ENCODE measurements at regions not wholly inside any gene's neighbourhood (a gene's known extent, or its start where the extent isn't known, plus 50 kb on each side); places are given as distances from the start of the nearest gene placed in this dataset.
"Not testable (repeated sequence)": the region's sequence is repeated elsewhere in the genome, so short reads cannot be mapped to it uniquely, and the experiment has no call there.

DNA sequence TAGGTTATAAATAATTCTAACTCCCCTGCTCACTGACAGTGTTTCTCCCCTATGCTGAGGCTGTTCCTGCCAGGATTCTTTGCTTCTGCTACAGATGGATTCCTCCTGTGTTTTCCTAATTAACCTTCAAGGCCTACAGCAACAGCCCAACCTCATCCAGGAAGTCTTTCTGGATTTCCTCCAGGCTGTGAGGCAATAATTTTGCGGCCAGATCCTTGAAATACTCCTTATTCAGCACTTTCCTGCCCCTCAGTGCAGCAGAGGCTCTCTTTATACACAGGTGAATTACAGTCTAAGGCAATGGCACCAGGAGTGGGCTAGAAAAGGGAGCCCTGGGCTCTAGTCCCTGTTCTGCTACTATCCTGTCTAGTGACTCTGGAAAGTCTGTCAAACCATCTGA, 102.1 kb upstream of the PRSS12 start:
- not testable (repeated sequence) for H3K9me3 ChIP-seq (ENCODE audit: low read length); H3F3A ChIP-seq (ENCODE audit: insufficient read depth, low read length); H4K20me1 ChIP-seq (ENCODE audit: insufficient read depth, low read length); H3K4me3 ChIP-seq (ENCODE audit: low read depth, low read length, poor library complexity, severe bottlenecking); H3K9ac ChIP-seq (ENCODE audit: low read length); H2AFZ ChIP-seq (ENCODE audit: low read length); H3K4me2 ChIP-seq (ENCODE audit: low read length); H3K27me3 ChIP-seq (ENCODE audit: insufficient read depth, low read length); H3K79me2 ChIP-seq (ENCODE audit: insufficient read depth, low read length); H3K4me1 ChIP-seq (ENCODE audit: insufficient read depth, low read length, severe bottlenecking); H3K9me2 ChIP-seq (ENCODE audit: low read depth, low read length); H3K36me3 ChIP-seq (ENCODE audit: insufficient read depth, low read length); H3K27ac ChIP-seq (ENCODE audit: low read depth, low read length, poor library complexity, severe bottlenecking)

DNA sequence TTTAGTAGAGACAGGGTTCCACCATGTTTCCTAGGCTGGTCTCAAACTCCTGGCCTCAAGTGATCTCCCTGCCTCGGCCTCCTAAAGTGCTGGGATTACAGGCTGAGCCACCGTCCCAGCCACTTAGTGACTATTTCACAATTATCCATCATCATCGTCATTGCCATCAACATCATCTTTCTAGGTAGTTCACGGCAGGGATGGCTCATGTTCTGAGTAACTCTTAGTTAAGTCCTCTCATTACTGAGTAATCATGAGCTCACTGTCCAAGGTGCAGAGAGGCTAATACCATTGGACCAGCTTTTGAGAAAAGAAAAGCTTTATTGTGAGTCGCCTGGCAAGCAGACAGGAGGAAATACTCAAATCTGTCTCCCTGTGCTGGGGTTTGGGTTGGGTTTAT, 108.6 kb upstream of the PRSS12 start:
- H3F3A ChIP-seq (ENCODE audit: insufficient read depth, low read length); H3K9ac ChIP-seq (ENCODE audit: low read length); H3K9me2 ChIP-seq (ENCODE audit: low read depth, low read length); H3K27ac ChIP-seq (ENCODE audit: low read depth, low read length, poor library complexity, severe bottlenecking); H3K4me1 ChIP-seq (ENCODE audit: insufficient read depth, low read length, severe bottlenecking); H3K4me2 ChIP-seq (ENCODE audit: low read length); H2AFZ ChIP-seq (ENCODE audit: low read length); H3K36me3 ChIP-seq (ENCODE audit: insufficient read depth, low read length); H4K20me1 ChIP-seq (ENCODE audit: insufficient read depth, low read length); H3K27me3 ChIP-seq (ENCODE audit: insufficient read depth, low read length); H3K79me2 ChIP-seq (ENCODE audit: insufficient read depth, low read length); H3K9me3 ChIP-seq (ENCODE audit: low read length); H3K4me3 ChIP-seq (ENCODE audit: low read depth, low read length, poor library complexity, severe bottlenecking): not testable (repeated sequence)

DNA sequence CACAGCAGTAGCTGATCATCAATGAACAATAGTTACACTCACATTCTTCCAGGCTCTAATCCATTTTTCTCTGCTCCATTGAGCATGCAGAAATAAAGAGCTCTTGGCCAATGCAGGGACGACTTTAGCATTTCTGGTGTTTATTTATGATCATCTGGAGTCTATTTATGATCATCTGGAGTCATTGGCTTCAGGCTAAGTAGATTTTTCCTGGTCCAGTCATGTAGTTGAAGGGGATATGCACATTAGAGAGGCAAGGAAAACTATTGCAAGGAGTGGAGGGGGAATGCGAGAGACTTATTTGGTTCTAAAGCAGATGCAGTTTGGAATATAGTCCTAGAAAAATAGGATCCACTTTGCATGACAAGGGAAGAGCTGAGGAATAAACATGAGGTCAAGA, 113.0 kb upstream of the PRSS12 start:
- H3F3A ChIP-seq (ENCODE audit: insufficient read depth, low read length); H3K9me2 ChIP-seq (ENCODE audit: low read depth, low read length); H3K79me2 ChIP-seq (ENCODE audit: insufficient read depth, low read length); H3K27ac ChIP-seq (ENCODE audit: low read depth, low read length, poor library complexity, severe bottlenecking); H3K4me2 ChIP-seq (ENCODE audit: low read length); H3K27me3 ChIP-seq (ENCODE audit: insufficient read depth, low read length); H2AFZ ChIP-seq (ENCODE audit: low read length); H3K9me3 ChIP-seq (ENCODE audit: low read length); H3K36me3 ChIP-seq (ENCODE audit: insufficient read depth, low read length); H4K20me1 ChIP-seq (ENCODE audit: insufficient read depth, low read length); H3K4me1 ChIP-seq (ENCODE audit: insufficient read depth, low read length, severe bottlenecking); H3K4me3 ChIP-seq (ENCODE audit: low read depth, low read length, poor library complexity, severe bottlenecking); H3K9ac ChIP-seq (ENCODE audit: low read length): not testable (repeated sequence)

DNA sequence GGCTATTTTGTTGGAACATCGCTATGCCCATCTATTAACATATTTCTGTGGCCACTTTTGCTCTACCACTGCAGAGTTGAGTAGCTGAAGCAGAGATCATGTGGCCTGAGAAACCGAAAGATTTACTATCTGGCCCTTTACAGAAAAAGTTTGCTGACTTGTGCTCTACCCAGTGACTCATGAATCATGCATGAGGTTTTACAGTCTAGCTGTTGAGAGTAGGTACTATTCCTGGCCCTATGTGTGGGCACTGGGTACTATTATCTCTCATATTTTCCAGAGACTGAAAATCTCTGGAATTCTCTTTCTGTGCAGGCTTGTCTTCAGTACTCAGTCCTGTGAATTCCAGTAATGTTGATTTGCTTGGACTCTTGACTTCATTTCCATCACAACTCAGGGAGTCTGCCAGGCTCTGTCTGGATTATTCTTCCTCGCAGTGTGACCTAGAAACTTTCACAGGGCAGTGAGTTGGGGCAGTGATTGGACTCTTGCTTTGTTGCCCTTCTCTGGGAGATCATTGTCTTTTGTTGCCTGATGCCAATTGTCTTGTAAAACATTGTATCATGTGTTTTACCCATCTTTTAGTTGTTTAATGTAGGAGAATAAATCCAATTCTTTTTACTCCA, 121.3 kb upstream of the PRSS12 start:
- not testable (repeated sequence) for H3K9me3 ChIP-seq (ENCODE audit: low read length); H3K4me2 ChIP-seq (ENCODE audit: low read length); H3F3A ChIP-seq (ENCODE audit: insufficient read depth, low read length); H3K4me1 ChIP-seq (ENCODE audit: insufficient read depth, low read length, severe bottlenecking); H3K27me3 ChIP-seq (ENCODE audit: insufficient read depth, low read length); H4K20me1 ChIP-seq (ENCODE audit: insufficient read depth, low read length); H2AFZ ChIP-seq (ENCODE audit: low read length); H3K27ac ChIP-seq (ENCODE audit: low read depth, low read length, poor library complexity, severe bottlenecking); H3K79me2 ChIP-seq (ENCODE audit: insufficient read depth, low read length); H3K9me2 ChIP-seq (ENCODE audit: low read depth, low read length); H3K9ac ChIP-seq (ENCODE audit: low read length); H3K4me3 ChIP-seq (ENCODE audit: low read depth, low read length, poor library complexity, severe bottlenecking); H3K36me3 ChIP-seq (ENCODE audit: insufficient read depth, low read length)

DNA sequence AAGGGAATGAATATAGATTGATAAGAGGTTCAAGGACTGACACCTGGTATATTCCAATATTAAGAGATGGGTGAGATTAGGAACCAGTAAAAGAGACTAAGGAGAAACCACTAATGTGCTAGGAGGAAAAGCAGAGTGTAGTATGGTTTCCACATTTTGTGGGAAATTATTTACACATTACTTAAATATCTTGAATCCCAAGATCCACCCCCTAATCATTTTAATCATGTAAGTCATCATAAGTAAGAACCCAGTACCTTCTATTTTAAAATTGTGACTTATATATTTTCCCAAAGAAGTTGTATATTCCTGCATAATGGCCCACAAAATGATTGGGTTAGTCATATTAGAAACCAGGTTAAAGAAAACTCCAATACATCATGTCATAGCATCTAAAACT, 122.0 kb upstream of the PRSS12 start:
- not testable (repeated sequence) for H3K36me3 ChIP-seq (ENCODE audit: insufficient read depth, low read length)

DNA sequence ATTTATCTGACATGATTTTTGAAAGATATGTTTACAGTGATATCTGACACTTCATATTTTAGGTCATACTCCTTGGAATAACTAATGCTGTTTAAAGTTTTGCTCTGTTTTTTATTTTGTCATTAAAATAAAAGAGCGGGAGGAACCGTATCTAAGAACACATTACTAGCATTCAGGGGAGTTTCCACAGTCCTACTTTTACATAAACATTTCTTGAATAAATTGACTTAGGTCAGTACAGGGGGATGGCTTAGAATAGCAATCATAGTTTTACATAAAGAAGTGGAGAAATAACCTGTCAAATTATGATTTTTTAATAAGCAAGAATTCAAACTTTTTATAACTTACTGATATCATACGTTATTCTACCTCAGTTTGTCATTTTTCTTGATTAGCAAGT, 123.1 kb upstream of the PRSS12 start:
- not testable (repeated sequence) for H4K20me1 ChIP-seq (ENCODE audit: insufficient read depth, low read length); H3K4me2 ChIP-seq (ENCODE audit: low read length); H3K9me3 ChIP-seq (ENCODE audit: low read length); H3K4me1 ChIP-seq (ENCODE audit: insufficient read depth, low read length, severe bottlenecking); H3K27ac ChIP-seq (ENCODE audit: low read depth, low read length, poor library complexity, severe bottlenecking); H3F3A ChIP-seq (ENCODE audit: insufficient read depth, low read length); H3K9me2 ChIP-seq (ENCODE audit: low read depth, low read length); H2AFZ ChIP-seq (ENCODE audit: low read length); H3K79me2 ChIP-seq (ENCODE audit: insufficient read depth, low read length); H3K4me3 ChIP-seq (ENCODE audit: low read depth, low read length, poor library complexity, severe bottlenecking); H3K9ac ChIP-seq (ENCODE audit: low read length); H3K36me3 ChIP-seq (ENCODE audit: insufficient read depth, low read length); H3K27me3 ChIP-seq (ENCODE audit: insufficient read depth, low read length)

More for the DNA sequence above, 122.0 kb upstream of the PRSS12 start:
- not testable (repeated sequence) for H3K9ac ChIP-seq (ENCODE audit: low read length); H3K9me2 ChIP-seq (ENCODE audit: low read depth, low read length); H3K4me1 ChIP-seq (ENCODE audit: insufficient read depth, low read length, severe bottlenecking); H2AFZ ChIP-seq (ENCODE audit: low read length); H3K4me3 ChIP-seq (ENCODE audit: low read depth, low read length, poor library complexity, severe bottlenecking); H3K27ac ChIP-seq (ENCODE audit: low read depth, low read length, poor library complexity, severe bottlenecking); H4K20me1 ChIP-seq (ENCODE audit: insufficient read depth, low read length); H3K79me2 ChIP-seq (ENCODE audit: insufficient read depth, low read length); H3F3A ChIP-seq (ENCODE audit: insufficient read depth, low read length); H3K27me3 ChIP-seq (ENCODE audit: insufficient read depth, low read length); H3K4me2 ChIP-seq (ENCODE audit: low read length); H3K9me3 ChIP-seq (ENCODE audit: low read length)

DNA sequence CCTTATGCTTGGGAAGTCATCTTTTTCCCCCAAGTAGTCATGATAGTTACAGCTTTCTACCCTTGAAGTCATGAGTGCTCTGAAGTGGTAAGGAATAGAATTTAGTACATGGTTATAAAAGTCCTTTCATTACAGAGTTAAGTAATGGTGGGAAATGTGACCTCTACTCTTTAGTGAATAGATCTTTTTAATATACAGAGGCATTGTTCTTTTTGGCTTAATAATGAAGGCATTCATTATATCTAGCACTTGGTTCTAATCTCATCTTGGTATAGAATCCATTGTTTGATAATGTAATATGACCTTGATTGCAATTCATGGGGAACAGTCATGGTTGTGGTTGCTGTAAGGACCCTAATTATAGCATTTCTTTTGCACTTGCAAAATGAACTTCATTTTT, 125.0 kb upstream of the PRSS12 start:
- not testable (repeated sequence) for H4K20me1 ChIP-seq (ENCODE audit: insufficient read depth, low read length); H3K9me2 ChIP-seq (ENCODE audit: low read depth, low read length); H3K4me1 ChIP-seq (ENCODE audit: insufficient read depth, low read length, severe bottlenecking); H3F3A ChIP-seq (ENCODE audit: insufficient read depth, low read length); H3K9ac ChIP-seq (ENCODE audit: low read length); H2AFZ ChIP-seq (ENCODE audit: low read length); H3K36me3 ChIP-seq (ENCODE audit: insufficient read depth, low read length); H3K4me3 ChIP-seq (ENCODE audit: low read depth, low read length, poor library complexity, severe bottlenecking); H3K27me3 ChIP-seq (ENCODE audit: insufficient read depth, low read length); H3K4me2 ChIP-seq (ENCODE audit: low read length); H3K79me2 ChIP-seq (ENCODE audit: insufficient read depth, low read length); H3K9me3 ChIP-seq (ENCODE audit: low read length); H3K27ac ChIP-seq (ENCODE audit: low read depth, low read length, poor library complexity, severe bottlenecking)

DNA sequence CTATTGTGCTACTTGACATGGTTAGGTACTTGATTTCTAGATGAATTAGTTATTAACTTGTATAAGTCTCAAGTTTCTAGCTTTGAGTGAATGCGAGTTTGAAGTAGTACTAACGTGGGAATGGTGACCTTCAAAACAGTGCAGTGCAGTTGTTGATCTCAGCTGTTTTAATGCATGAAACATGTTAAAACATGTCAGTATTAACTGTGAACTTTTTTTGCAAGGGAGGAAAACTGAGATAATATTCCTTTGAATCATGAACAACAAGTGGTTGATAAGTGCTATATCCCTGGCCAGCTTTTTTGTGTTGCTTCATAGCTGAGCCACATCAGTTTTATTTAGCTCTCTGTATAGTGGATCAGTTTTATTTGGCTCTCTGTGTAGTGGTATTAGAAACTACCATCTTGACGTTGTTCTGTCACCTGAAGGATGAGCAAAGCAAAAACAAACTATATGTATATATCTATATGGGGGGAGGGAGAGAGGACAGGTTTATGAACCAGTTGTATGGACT, 133.1 kb upstream of the PRSS12 start:
- H3K9me3 ChIP-seq (ENCODE audit: low read length); H3K9ac ChIP-seq (ENCODE audit: low read length); H3K4me1 ChIP-seq (ENCODE audit: insufficient read depth, low read length, severe bottlenecking); H4K20me1 ChIP-seq (ENCODE audit: insufficient read depth, low read length); H2AFZ ChIP-seq (ENCODE audit: low read length); H3K9me2 ChIP-seq (ENCODE audit: low read depth, low read length); H3K36me3 ChIP-seq (ENCODE audit: insufficient read depth, low read length); H3K4me2 ChIP-seq (ENCODE audit: low read length); H3K4me3 ChIP-seq (ENCODE audit: low read depth, low read length, poor library complexity, severe bottlenecking); H3K27ac ChIP-seq (ENCODE audit: low read depth, low read length, poor library complexity, severe bottlenecking); H3K79me2 ChIP-seq (ENCODE audit: insufficient read depth, low read length); H3K27me3 ChIP-seq (ENCODE audit: insufficient read depth, low read length); H3F3A ChIP-seq (ENCODE audit: insufficient read depth, low read length): not testable (repeated sequence)

All from OCI-LY1 (cell line).